ENCODE measurements at regions not wholly inside any gene's neighbourhood (a gene's known extent, or its start where the extent isn't known, plus 50 kb on each side); places are given as distances from the start of the nearest gene placed in this dataset.
"Not testable (repeated sequence)": the region's sequence is repeated elsewhere in the genome, so short reads cannot be mapped to it uniquely, and the experiment has no call there.

GRCh38 chr1:184820956-184821355 lies 66.3 kb upstream of the EDEM3 start:
- Histone ChIP-seq H3K4me3 (replicated peaks in 1 of 3) (no peak overlapping the region), H3K36me3 (no peaks in the 10 kb centered on the region), H3K9me3 (no peaks in the 10 kb centered on the region), H3K27ac (no peak overlapping the region), H3K27me3 (no peaks in the 10 kb centered on the region), H3K4me1 (peaks cover 12 to 19% of the 10 kb centered on the region in 2 donors)
- no peak for DNase-seq
- TF ChIP-seq CTCF (IDR thresholded peaks at IDR 0.05) (no peak), POLR2A (IDR thresholded peaks at IDR 0.05) (no peak)
- intact Hi-C loops (cut with DNase I), result no loop called here
- 79 to 80% methylated on average over 5 of the region's 5 CpGs for WGBS, 2 donors

- H3K9me3 ChIP-seq, result no peaks in the 10 kb centered on the region
- no peak overlapping the region for H3K4me3 ChIP-seq (replicated peaks in 1 of 3)
- DNase-seq, result no peak
- intact Hi-C loops (cut with DNase I), result no loop called here
- no peaks in the 10 kb centered on the region for H3K27me3 ChIP-seq
- H3K4me1 ChIP-seq, result peaks cover 5 to 12% of the 10 kb centered on the region in 2 donors
- H3K27ac ChIP-seq, result no peak overlapping the region
- no peaks in the 10 kb centered on the region for H3K36me3 ChIP-seq
- TF ChIP-seq POLR2A (IDR thresholded peaks at IDR 0.05), result no peak
- no peak for TF ChIP-seq CTCF (IDR thresholded peaks at IDR 0.05)
- WGBS, 2 donors, result 89 to 91% methylated on average over 7 of the region's 7 CpGs
Observed at GRCh38 chr1:184820218-184820750, 65.6 kb upstream of the EDEM3 start.

GRCh38 chr1:184818646-184819045 lies 64.0 kb upstream of the EDEM3 start:
- WGBS, 2 donors, result 90 to 92% methylated on average over 7 of the region's 7 CpGs
- H3K36me3 ChIP-seq, result no peaks in the 10 kb centered on the region
- DNase-seq, result no peak
- no peak overlapping the region for H3K4me3 ChIP-seq (replicated peaks in 1 of 3)
- H3K27me3 ChIP-seq, result no peaks in the 10 kb centered on the region
- intact Hi-C loops (cut with DNase I), result no loop called here
- no peak overlapping the region for H3K27ac ChIP-seq
- TF ChIP-seq CTCF (IDR thresholded peaks at IDR 0.05) (no peak), POLR2A (IDR thresholded peaks at IDR 0.05) (no peak)
- no peaks in the 10 kb centered on the region for H3K9me3 ChIP-seq
- H3K4me1 ChIP-seq, result no peaks in the 10 kb centered on the region

- DNase-seq; H3K27me3 ChIP-seq; intact Hi-C loops (cut with DNase I); H3K9me3 ChIP-seq; H3K27ac ChIP-seq; H3K4me3 ChIP-seq (replicated peaks in 1 of 3); H3K36me3 ChIP-seq; H3K4me1 ChIP-seq: not testable (repeated sequence)
- WGBS, 2 donors, result 45 to 77% methylated on average over 2 of the region's 2 CpGs
Observed at GRCh38 chr1:184817003-184817402, 62.3 kb upstream of the EDEM3 start.

GRCh38 chr1:184813528-184814089 lies 59.0 kb upstream of the EDEM3 start:
- Histone ChIP-seq H3K27me3 (no peaks in the 10 kb centered on the region), H3K4me3 (replicated peaks in 1 of 3) (no peak overlapping the region), H3K9me3 (no peaks in the 10 kb centered on the region), H3K27ac (no peak overlapping the region), H3K4me1 (peaks cover 5 to 9% of the 10 kb centered on the region in 2 donors), H3K36me3 (no peaks in the 10 kb centered on the region)
- TF ChIP-seq POLR2A (IDR thresholded peaks at IDR 0.05) (no peak), CTCF (IDR thresholded peaks at IDR 0.05) (no peak)
- no peak for DNase-seq
- WGBS, 2 donors, result 95 to 98% methylated on average over 2 of the region's 2 CpGs
- intact Hi-C loops (cut with DNase I), result no loop called here

Measured in thyroid gland (tissue), 4 donors.